Type B pancreatic cell (in vitro differentiated cells): ENCODE measurements at regions not wholly inside any gene's neighbourhood (a gene's known extent, or its start where the extent isn't known, plus 50 kb on each side); places are given as distances from the start of the nearest gene placed in this dataset.

Experiments used
- DNase-seq: peaks from one replicate; pipeline ENCODE4 v3.0.0; 2021; ENCODE audit warnings: mixed read lengths; ENCODE audit not compliant: unreplicated experiment; ENCODE audit errors: extremely low spot score
- H3K27ac Mint-ChIP-seq: 2 replicates; pipeline ENCODE4 v1.8.0; 2021; ENCODE audit warnings: mild to moderate bottlenecking, mixed read lengths
- H3K27me3 Mint-ChIP-seq: 2 replicates; pipeline ENCODE4 v1.8.0; 2021; ENCODE audit warnings: mixed read lengths
- H3K36me3 Mint-ChIP-seq: 2 replicates; pipeline ENCODE4 v1.8.0; 2021; ENCODE audit warnings: mixed read lengths
- H3K4me1 Mint-ChIP-seq: one replicate; pipeline ENCODE4 v1.8.0; 2021; ENCODE audit warnings: mixed read lengths; ENCODE audit not compliant: unreplicated experiment
- H3K4me3 Mint-ChIP-seq: 2 replicates; pipeline ENCODE4 v1.8.0; 2021; ENCODE audit warnings: mild to moderate bottlenecking, mixed read lengths
- H3K9me3 Mint-ChIP-seq: 2 replicates; pipeline ENCODE4 v1.8.0; 2021; ENCODE audit warnings: mixed read lengths
- TF ChIP-seq, protein P1 (sequence below): fragments of 200-600 bp; sonication (generic); conservative IDR thresholded peaks from 2 replicates; pipeline ENCODE4 v1.5.0; 2021; ENCODE audit warnings: antibody characterized with exemption, mild to moderate bottlenecking

DNA sequence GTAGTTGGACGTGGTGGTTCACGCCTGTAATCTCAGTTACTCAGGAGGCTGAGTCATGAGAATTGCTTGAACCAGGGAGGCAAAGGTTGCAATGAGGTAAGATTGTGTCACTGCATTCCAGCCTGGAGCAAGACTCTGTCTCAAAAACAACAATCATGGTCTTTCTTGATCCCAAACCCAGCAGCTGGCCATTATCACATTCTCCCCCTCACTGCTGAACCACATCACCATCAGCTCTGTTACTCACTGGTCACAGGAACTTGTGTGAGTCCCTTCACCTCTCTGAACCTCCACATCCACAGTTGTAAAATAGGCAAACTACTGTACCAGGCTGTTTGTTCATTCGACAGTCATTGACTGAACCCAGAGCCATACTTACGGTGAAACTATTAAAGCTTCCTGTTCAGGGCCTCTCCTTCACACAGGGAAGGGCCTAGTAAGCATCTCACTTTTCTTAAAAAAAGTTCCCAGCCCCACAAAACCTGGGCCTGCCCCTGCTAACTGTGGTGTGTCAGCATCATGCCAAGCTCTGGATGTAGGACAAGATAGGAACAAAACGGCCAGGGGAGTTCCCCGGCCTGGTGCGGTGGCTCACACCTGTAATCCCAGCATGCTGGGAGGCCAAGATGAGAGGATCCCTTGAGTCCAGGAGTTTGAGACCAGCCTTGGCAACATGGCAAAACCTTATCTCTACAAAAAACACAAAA, 104.7 kb downstream of the COPRS start:
- H3K4me1 Mint-ChIP-seq = peaks cover 4% of the 10 kb centered on the region
- no peak for DNase-seq
- H3K36me3 Mint-ChIP-seq = no peaks in the 10 kb centered on the region
- no peak overlapping the region for H3K27ac Mint-ChIP-seq
- TF ChIP-seq, protein P1, sequence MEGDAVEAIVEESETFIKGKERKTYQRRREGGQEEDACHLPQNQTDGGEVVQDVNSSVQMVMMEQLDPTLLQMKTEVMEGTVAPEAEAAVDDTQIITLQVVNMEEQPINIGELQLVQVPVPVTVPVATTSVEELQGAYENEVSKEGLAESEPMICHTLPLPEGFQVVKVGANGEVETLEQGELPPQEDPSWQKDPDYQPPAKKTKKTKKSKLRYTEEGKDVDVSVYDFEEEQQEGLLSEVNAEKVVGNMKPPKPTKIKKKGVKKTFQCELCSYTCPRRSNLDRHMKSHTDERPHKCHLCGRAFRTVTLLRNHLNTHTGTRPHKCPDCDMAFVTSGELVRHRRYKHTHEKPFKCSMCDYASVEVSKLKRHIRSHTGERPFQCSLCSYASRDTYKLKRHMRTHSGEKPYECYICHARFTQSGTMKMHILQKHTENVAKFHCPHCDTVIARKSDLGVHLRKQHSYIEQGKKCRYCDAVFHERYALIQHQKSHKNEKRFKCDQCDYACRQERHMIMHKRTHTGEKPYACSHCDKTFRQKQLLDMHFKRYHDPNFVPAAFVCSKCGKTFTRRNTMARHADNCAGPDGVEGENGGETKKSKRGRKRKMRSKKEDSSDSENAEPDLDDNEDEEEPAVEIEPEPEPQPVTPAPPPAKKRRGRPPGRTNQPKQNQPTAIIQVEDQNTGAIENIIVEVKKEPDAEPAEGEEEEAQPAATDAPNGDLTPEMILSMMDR = no peak
- no peaks in the 10 kb centered on the region for H3K27me3 Mint-ChIP-seq
- H3K9me3 Mint-ChIP-seq = no peaks in the 10 kb centered on the region
- H3K4me3 Mint-ChIP-seq = no peak overlapping the region

DNA sequence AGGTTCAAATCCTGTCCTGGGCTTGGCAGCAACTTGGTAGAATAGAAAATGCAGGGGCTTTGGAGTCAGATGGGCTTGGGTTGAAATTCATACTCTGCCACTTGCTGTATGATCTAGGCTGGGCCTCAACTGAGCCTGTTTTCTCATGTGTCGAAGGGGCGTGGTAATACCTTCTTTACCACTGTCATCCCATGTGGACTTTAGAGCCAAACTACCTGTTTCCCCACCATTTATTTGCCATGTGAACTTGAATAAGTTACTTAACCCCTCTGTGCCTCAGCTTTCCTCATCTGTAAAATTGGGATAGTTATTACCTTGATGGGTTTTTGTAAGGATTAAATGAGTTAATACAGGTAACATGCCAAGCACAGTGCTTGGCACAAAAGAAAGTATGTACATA, 106.0 kb downstream of the COPRS start:
- Mint-ChIP-seq H3K4me1 (peaks cover 4% of the 10 kb centered on the region), H3K27ac (no peak overlapping the region), H3K9me3 (no peaks in the 10 kb centered on the region), H3K36me3 (no peaks in the 10 kb centered on the region), H3K4me3 (no peak overlapping the region), H3K27me3 (no peaks in the 10 kb centered on the region)
- TF ChIP-seq, protein P1 = no peak
- no peak for DNase-seq

GRCh38 chr17:31752584-31752983, 106.5 kb downstream of the COPRS start:
- H3K27ac Mint-ChIP-seq = no peak overlapping the region
- DNase-seq = no peak
- no peaks in the 10 kb centered on the region for H3K9me3 Mint-ChIP-seq
- H3K4me3 Mint-ChIP-seq = no peak overlapping the region
- peaks cover 4% of the 10 kb centered on the region for H3K4me1 Mint-ChIP-seq
- TF ChIP-seq, protein P1 = no peak
- no peaks in the 10 kb centered on the region for H3K36me3 Mint-ChIP-seq
- H3K27me3 Mint-ChIP-seq = no peaks in the 10 kb centered on the region

DNA sequence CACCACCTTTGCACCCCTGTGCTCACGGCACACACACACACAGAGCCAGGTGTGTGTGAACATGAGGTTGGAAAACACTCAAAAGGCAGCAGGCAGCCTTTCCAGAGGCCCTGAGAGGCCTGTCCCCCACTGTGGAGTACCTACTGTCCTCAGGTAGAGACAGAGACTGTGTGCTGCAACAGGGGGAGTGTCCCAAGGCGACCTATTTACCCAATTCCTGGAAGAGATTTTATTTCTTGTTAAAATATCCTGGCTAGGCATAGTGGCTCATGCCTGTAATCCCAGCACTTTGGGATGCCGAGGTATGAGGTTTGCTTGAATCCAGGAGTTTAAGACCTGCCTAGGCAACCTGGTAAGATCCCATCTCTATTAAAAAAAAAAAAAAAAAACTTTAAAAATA, 108.5 kb downstream of the COPRS start:
- Mint-ChIP-seq H3K4me1 (peaks cover 4% of the 10 kb centered on the region), H3K27ac (no peak overlapping the region), H3K9me3 (no peaks in the 10 kb centered on the region), H3K4me3 (no peak overlapping the region), H3K27me3 (no peaks in the 10 kb centered on the region), H3K36me3 (no peaks in the 10 kb centered on the region)
- TF ChIP-seq, protein P1 = no peak
- no peak for DNase-seq

DNA sequence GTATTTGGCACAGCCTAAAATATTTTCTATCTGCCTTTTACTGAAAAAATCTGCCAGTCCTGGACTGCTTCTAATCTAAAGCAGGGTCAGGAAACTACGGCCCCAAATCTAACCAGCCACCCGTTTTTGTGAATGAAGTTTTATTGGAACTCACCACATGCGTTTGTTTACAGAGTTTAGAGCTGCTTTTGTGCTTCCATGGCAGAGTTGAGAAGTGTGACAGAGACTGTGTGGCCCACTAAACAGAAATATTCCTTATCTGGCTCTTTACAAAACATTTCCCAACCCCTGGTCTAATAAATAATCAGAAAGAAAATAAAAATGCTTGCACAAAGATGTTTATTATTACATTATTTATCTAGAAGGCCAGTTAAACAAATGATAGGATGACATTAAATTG, 110.2 kb downstream of the COPRS start:
- no peaks in the 10 kb centered on the region for H3K27me3 Mint-ChIP-seq
- TF ChIP-seq, protein P1 = no peak
- no peaks in the 10 kb centered on the region for H3K36me3 Mint-ChIP-seq
- DNase-seq = no peak
- no peaks in the 10 kb centered on the region for H3K9me3 Mint-ChIP-seq
- no peak overlapping the region for H3K27ac Mint-ChIP-seq
- H3K4me3 Mint-ChIP-seq = no peak overlapping the region
- peaks cover 14% of the 10 kb centered on the region for H3K4me1 Mint-ChIP-seq
